PC-9 (cell line): ENCODE measurements at regions not wholly inside any gene's neighbourhood (a gene's known extent, or its start where the extent isn't known, plus 50 kb on each side); places are given as distances from the start of the nearest gene placed in this dataset.

ENCODE experiments used
- BruUV-seq: library from RNA; stranded (reverse); fragments of 400-500 nt; replicated peaks from 2 replicates; lab custom pipeline; 2021; lab: Mats Ljungman, UMichigan
- CTCF ChIA-PET: fragments of 300-600 bp; sonication (Branson Sonifier 250); formaldehyde crosslinking; loops from one replicate; lab custom pipeline; 2022; ENCODE audit warnings: antibody characterized with exemption; lab: Charles Lee
- POLR2A ChIA-PET: fragments of 300-600 bp; sonication (Branson Sonifier 250); formaldehyde crosslinking; loops from one replicate; lab custom pipeline; 2022; ENCODE audit warnings: antibody characterized with exemption; ENCODE audit not compliant: unreplicated experiment; lab: Charles Lee
- DNase-seq, 2 experiments: peaks; one replicate each; pipeline versions ENCODE4 v3.0.0 to v3.0.0-alpha.2; 2015 to 2022; ENCODE audit warnings: mixed read lengths in 1 of 2
- H2AFZ ChIP-seq: fragments of 200-600 bp; sonication (generic); 2 replicates; pipeline ENCODE4 v1.8.1; 2017; ENCODE audit warnings: antibody characterized with exemption
- H3F3A ChIP-seq: fragments of 200-600 bp; sonication (generic); 2 replicates; pipeline ENCODE4 v1.8.1; 2017; ENCODE audit warnings: antibody characterized with exemption, mild to moderate bottlenecking, low read depth; ENCODE audit not compliant: insufficient read depth
- H3K27ac ChIP-seq: fragments of 200-600 bp; sonication (generic); 2 replicates; pipeline ENCODE4 v1.6.1; 2016; ENCODE audit warnings: mixed run types
- H3K27me3 ChIP-seq: fragments of 200-600 bp; sonication (generic); 2 replicates; pipeline ENCODE4 v1.6.1; 2016; ENCODE audit warnings: low read depth, mixed run types; ENCODE audit not compliant: insufficient read depth
- H3K36me3 ChIP-seq: fragments of 200-600 bp; sonication (generic); 2 replicates; pipeline ENCODE4 v1.6.1; 2016; ENCODE audit warnings: low read depth, mixed run types
- H3K4me1 ChIP-seq: fragments of 200-600 bp; sonication (generic); replicated peaks from 2 replicates; pipeline ENCODE4 v1.6.1; 2016; ENCODE audit warnings: mixed run types; ENCODE audit not compliant: insufficient read depth
- H3K4me2 ChIP-seq: fragments of 200-600 bp; sonication (generic); 2 replicates; pipeline ENCODE4 v1.6.1; 2017; ENCODE audit warnings: mixed run types
- H3K4me3 ChIP-seq: fragments of 200-600 bp; sonication (generic); 2 replicates; pipeline ENCODE4 v1.6.1; 2016; ENCODE audit warnings: mixed run types
- H3K79me2 ChIP-seq: fragments of 200-600 bp; sonication (generic); 2 replicates; pipeline ENCODE4 v1.6.1; 2017; ENCODE audit warnings: low read depth, mixed run types
- H3K9me2 ChIP-seq: fragments of 200-600 bp; sonication (generic); 2 replicates; pipeline ENCODE4 v1.8.1; 2017; ENCODE audit warnings: mild to moderate bottlenecking; ENCODE audit not compliant: insufficient read depth
- H3K9me3 ChIP-seq: fragments of 200-600 bp; sonication (generic); 2 replicates; pipeline ENCODE4 v1.8.1; 2016; ENCODE audit warnings: low read depth; ENCODE audit not compliant: insufficient read depth
- H4K20me1 ChIP-seq: fragments of 200-600 bp; sonication (generic); 2 replicates; pipeline ENCODE4 v1.8.1; 2017; ENCODE audit not compliant: insufficient read depth
- EZH2 ChIP-seq: fragments of 200-600 bp; sonication (generic); IDR thresholded peaks from 2 replicates; pipeline ENCODE4 v1.8.0; 2017; ENCODE audit warnings: antibody characterized with exemption, low read depth
- intact Hi-C: fragments of 100-400 bp; cut with micrococcal nuclease; formaldehyde crosslinking; loops from one replicate; pipeline ENCODE4 v1.10.0; 2022; ENCODE audit not compliant: unreplicated experiment
- TF ChIP-seq, protein P1 (sequence below): fragments of 200-600 bp; sonication (generic); conservative IDR thresholded peaks from 2 replicates; pipeline ENCODE4 v1.6.1; 2017; ENCODE audit warnings: mixed run types, antibody characterized with exemption, mild to moderate bottlenecking, moderate library complexity

DNA sequence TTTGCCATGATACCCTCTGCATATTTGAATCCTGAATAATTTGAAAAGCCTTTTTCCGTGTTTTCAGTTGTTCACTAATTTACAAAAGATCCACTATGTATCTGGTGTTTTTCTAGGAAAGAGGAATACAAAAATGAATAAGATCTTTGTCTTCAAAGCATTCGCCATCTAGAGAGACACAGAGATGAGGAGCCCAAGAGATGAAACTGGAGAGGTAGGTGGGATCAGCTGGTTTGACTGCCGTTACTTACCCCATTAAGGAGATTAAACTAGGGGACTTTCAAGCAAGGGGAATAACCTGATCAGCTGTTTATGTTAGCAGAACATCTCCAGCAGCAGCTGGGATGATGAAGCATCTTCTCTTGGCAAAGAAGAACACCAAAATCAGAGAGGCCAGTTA lies 150.2 kb upstream of the SATB2 start:
- BruUV-seq, result no TSS peak
- no peaks in the 10 kb centered on the region for H4K20me1 ChIP-seq
- no peak overlapping the region for H2AFZ ChIP-seq
- no peak overlapping the region for H3K27ac ChIP-seq
- no peaks in the 10 kb centered on the region for H3K36me3 ChIP-seq
- no peak overlapping the region for H3K4me3 ChIP-seq
- no peak for TF ChIP-seq EZH2
- TF ChIP-seq, protein P1, sequence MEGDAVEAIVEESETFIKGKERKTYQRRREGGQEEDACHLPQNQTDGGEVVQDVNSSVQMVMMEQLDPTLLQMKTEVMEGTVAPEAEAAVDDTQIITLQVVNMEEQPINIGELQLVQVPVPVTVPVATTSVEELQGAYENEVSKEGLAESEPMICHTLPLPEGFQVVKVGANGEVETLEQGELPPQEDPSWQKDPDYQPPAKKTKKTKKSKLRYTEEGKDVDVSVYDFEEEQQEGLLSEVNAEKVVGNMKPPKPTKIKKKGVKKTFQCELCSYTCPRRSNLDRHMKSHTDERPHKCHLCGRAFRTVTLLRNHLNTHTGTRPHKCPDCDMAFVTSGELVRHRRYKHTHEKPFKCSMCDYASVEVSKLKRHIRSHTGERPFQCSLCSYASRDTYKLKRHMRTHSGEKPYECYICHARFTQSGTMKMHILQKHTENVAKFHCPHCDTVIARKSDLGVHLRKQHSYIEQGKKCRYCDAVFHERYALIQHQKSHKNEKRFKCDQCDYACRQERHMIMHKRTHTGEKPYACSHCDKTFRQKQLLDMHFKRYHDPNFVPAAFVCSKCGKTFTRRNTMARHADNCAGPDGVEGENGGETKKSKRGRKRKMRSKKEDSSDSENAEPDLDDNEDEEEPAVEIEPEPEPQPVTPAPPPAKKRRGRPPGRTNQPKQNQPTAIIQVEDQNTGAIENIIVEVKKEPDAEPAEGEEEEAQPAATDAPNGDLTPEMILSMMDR, result no peak
- POLR2A ChIA-PET, result no interaction called here
- no peaks in the 10 kb centered on the region for H3K9me3 ChIP-seq
- no peaks in the 10 kb centered on the region for H3K4me1 ChIP-seq
- no peaks in the 10 kb centered on the region for H3K79me2 ChIP-seq
- no peak overlapping the region for H3K4me2 ChIP-seq
- intact Hi-C loops, result no loop called here
- H3F3A ChIP-seq, result no peaks in the 10 kb centered on the region
- no peak for DNase-seq
- 0 out of 2 replicates have a peak, but pooled peaks cover 3% of the 10 kb centered on the region for H3K27me3 ChIP-seq
- no peaks in the 10 kb centered on the region for H3K9me2 ChIP-seq
- CTCF ChIA-PET, result no interaction called here

DNA sequence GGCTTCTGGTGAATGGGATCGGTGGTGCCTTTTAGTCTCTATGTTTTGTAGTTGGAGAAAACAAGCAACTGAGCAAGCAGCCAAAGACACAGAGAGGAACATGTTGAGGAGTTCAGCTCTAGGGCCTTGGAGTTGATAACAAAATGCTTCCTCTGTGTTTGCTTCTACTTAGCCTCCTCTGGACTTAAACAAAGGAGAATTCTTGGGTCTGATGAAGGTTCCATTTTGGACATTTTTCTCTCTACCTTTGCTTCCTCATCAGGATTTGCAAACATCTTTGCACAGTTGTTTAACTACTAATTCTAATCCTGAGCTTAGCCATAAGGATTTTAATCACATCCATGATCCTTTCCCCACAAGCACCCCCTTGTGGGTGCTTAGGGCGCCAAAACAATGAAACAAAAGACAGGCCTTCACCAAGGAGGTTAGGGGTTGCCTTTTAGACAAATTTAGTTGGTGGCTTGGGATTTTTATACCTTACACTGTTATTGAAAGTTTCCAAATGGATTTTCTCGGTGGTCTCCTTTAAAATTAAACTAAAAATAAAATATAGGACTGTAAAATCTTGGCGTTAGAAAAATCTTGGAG lies 148.5 kb upstream of the SATB2 start:
- no TSS peak for BruUV-seq
- Histone ChIP-seq H3K4me3 (no peak overlapping the region), H3K9me3 (no peaks in the 10 kb centered on the region), H3K9me2 (no peaks in the 10 kb centered on the region), H3K36me3 (no peaks in the 10 kb centered on the region), H2AFZ (no peak overlapping the region), H3K4me2 (no peak overlapping the region), H3F3A (no peaks in the 10 kb centered on the region), H3K27ac (no peak overlapping the region), H3K79me2 (no peaks in the 10 kb centered on the region), H3K27me3 (0 out of 2 replicates have a peak, but pooled peaks cover 9% of the 10 kb centered on the region), H4K20me1 (no peaks in the 10 kb centered on the region), H3K4me1 (no peaks in the 10 kb centered on the region)
- TF ChIP-seq, protein P1, result no peak; the same call in 1 of the 2 replicates
- no peak for TF ChIP-seq EZH2
- POLR2A ChIA-PET, result no interaction called here
- no peak for DNase-seq
- intact Hi-C loops, result no loop called here
- CTCF ChIA-PET, result interaction anchor here (0.5 kb wide), 1 partner anchor 128 kb away, joined by 3 read pairs; no protein-coding TSS in a partner anchor

DNA sequence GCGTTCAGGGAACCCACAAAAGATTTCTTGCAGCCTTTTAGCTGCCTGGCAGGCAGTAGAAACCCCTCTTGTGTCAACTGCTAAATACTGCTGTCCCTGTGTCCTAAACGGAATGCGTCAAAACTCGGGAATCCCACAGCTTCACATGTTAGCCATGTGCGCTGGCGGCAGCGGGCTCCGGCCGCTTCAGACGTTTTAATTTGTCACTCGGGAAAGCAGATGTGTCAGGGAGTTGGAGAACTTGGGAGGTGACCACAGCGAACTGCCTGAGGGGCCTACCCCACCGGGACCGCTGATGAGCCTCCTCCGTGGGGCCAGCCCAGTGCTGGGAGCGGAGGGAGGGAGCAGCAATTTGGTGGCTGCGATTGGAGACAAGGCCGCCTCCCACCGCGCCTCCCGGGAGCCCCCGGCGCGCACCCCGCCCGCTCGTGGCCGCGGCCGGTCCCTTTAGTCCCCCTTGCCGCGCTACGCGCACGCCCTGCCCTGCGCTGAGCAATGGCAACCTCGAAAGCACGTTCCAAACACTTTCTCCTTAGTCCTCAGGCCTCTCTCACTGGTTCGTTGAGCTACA lies 146.1 kb upstream of the SATB2 start:
- H3K9me3 ChIP-seq, result no peaks in the 10 kb centered on the region
- H3K36me3 ChIP-seq, result no peaks in the 10 kb centered on the region
- H3K27me3 ChIP-seq, result peaks cover 13% of the 10 kb centered on the region; the same call in 1 of the 2 replicates
- H3F3A ChIP-seq, result no peaks in the 10 kb centered on the region
- no peak overlapping the region for H2AFZ ChIP-seq
- no peaks in the 10 kb centered on the region for H3K79me2 ChIP-seq
- H3K4me3 ChIP-seq, result no peak overlapping the region
- H4K20me1 ChIP-seq, result no peaks in the 10 kb centered on the region
- ChIA-PET POLR2A (no interaction called here), CTCF (no interaction called here)
- H3K27ac ChIP-seq, result no peak overlapping the region
- intact Hi-C loops, result no loop called here
- H3K4me1 ChIP-seq, result no peaks in the 10 kb centered on the region
- H3K4me2 ChIP-seq, result no peak overlapping the region
- BruUV-seq, result no TSS peak
- DNase-seq, result no peak
- TF ChIP-seq EZH2, result no peak
- TF ChIP-seq, protein P1, result no peak
- no peaks in the 10 kb centered on the region for H3K9me2 ChIP-seq
